ENCODE measurements at regions not wholly inside any gene's neighbourhood (a gene's known extent, or its start where the extent isn't known, plus 50 kb on each side); places are given as distances from the start of the nearest gene placed in this dataset.

DNA sequence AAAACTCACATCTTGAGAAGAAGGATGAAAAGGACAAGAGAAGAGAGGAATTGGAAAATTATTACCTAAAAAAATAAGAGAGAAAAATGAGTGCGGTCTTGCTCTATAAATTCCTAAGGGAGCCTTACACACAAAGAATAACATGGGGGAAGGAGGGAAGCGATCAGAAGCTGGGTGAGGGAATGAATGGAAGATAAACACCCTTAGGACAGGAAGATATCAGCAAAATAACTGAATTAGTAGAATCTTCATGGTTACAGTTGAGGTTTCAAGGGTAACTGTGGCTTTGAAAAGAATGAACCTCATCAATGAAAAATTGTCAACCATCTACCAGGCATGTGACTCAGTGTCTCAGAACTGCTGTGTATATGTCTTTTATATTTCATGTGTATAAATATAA lies 192.5 kb upstream of the FOXD3 start:
- TF ChIP-seq, protein P1, sequence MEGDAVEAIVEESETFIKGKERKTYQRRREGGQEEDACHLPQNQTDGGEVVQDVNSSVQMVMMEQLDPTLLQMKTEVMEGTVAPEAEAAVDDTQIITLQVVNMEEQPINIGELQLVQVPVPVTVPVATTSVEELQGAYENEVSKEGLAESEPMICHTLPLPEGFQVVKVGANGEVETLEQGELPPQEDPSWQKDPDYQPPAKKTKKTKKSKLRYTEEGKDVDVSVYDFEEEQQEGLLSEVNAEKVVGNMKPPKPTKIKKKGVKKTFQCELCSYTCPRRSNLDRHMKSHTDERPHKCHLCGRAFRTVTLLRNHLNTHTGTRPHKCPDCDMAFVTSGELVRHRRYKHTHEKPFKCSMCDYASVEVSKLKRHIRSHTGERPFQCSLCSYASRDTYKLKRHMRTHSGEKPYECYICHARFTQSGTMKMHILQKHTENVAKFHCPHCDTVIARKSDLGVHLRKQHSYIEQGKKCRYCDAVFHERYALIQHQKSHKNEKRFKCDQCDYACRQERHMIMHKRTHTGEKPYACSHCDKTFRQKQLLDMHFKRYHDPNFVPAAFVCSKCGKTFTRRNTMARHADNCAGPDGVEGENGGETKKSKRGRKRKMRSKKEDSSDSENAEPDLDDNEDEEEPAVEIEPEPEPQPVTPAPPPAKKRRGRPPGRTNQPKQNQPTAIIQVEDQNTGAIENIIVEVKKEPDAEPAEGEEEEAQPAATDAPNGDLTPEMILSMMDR (IDR thresholded peaks at IDR 0.05): no peak
- TF ChIP-seq POLR2A (IDR thresholded peaks at IDR 0.05): no peak
